ENCODE measurements at regions not wholly inside any gene's neighbourhood (a gene's known extent, or its start where the extent isn't known, plus 50 kb on each side); places are given as distances from the start of the nearest gene placed in this dataset.

GRCh38 chr3:194067949-194068362 lies 68.0 kb upstream of the HES1 start:
- FAIRE-seq, result no peak
- DNase-seq (ENCODE audit: extremely low spot score, insufficient read length, low read depth), result no peak

- FAIRE-seq, result no peak
Measured at GRCh38 chr3:194069421-194070219, 66.3 kb upstream of the HES1 start.

GRCh38 chr3:194070220-194070633 lies 65.7 kb upstream of the HES1 start:
- FAIRE-seq (no peak), DNase-seq (ENCODE audit: extremely low spot score, insufficient read length, low read depth) (no peak)

More at GRCh38 chr3:194069421-194070219, 66.3 kb upstream of the HES1 start:
- DNase-seq (ENCODE audit: extremely low spot score, insufficient read length, low read depth), result no peak

DNA sequence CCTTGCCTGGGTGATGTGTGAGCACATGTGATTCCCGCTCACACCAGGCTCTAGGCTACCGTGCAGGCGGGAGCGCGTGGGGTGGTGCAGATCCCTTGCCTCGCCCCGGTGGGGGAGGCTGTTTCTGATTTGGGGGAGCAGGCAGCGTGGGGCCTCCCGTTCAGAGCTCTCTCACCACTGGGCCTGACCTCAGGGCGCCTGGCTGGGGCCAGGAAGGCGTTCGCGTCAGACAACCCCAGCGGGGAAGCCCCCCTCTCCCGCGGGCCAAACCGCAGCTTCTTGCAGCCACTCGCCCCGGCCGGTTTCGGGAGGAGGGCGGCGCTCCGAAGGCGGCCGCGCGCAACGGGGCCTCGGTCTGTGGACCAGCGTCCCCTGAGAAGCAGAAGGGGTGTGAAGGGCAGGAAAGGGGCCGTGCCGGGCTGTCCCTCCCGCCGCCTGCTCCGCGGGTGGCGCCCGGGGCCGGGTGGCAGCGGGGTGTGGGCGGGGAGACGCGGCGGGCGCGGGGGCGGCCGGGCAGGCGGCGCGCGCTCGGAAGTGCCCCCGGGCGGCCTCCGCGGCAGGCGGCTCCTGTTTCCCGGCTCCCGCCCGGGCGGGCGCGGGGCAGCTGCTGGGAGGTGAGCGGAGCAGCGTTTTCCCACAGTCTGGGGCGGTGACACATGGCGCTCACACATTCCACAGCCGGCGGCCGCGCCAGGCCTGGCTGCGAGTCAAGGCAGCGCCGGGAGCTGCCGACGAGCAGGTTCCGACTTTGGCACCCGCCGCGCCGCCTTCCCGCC lies 65.1 kb upstream of the HES1 start:
- peak; percentile 89 for FAIRE-seq
- DNase-seq (ENCODE audit: extremely low spot score, insufficient read length, low read depth), result peak; percentile 88

GRCh38 chr3:194072097-194072428 lies 63.9 kb upstream of the HES1 start:
- FAIRE-seq (no peak), DNase-seq (ENCODE audit: extremely low spot score, insufficient read length, low read depth) (no peak)

GRCh38 chr3:194072691-194073279 lies 63.2 kb upstream of the HES1 start:
- no peak for DNase-seq (ENCODE audit: extremely low spot score, insufficient read length, low read depth)
- FAIRE-seq, result no peak

- FAIRE-seq, result no peak
- no peak for DNase-seq (ENCODE audit: extremely low spot score, insufficient read length, low read depth)
Measured at GRCh38 chr3:194073926-194074325, 62.0 kb upstream of the HES1 start.

- FAIRE-seq (no peak), DNase-seq (ENCODE audit: extremely low spot score, insufficient read length, low read depth) (no peak)
Measured at GRCh38 chr3:194075088-194075615, 60.8 kb upstream of the HES1 start.

GRCh38 chr3:194075802-194076460 lies 60.0 kb upstream of the HES1 start:
- FAIRE-seq (no peak), DNase-seq (ENCODE audit: extremely low spot score, insufficient read length, low read depth) (no peak)

DNA sequence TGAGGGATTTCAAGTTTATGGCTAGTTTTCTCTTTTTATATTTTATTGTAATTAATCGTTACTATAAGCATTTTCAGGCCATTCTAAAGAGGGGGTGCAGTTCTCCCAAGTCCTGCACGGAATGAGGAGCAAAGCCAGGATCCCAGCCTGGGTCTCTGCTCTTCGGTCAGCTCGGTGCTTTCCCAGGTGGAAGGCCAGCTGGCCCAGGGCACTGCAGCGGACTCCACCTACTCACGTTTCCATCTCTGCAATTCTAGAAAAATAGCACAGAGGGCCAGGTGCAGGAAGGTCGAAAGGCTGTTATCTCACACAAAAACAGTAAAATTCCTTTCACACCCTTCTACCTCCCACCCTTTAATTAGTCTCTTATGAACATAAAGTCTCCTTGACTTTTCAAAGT lies 59.5 kb upstream of the HES1 start:
- FAIRE-seq (no peak), DNase-seq (ENCODE audit: extremely low spot score, insufficient read length, low read depth) (no peak)

- DNase-seq (ENCODE audit: extremely low spot score, insufficient read length, low read depth) (no peak), FAIRE-seq (no peak)
Measured at GRCh38 chr3:194077602-194078001, 58.3 kb upstream of the HES1 start.

DNA sequence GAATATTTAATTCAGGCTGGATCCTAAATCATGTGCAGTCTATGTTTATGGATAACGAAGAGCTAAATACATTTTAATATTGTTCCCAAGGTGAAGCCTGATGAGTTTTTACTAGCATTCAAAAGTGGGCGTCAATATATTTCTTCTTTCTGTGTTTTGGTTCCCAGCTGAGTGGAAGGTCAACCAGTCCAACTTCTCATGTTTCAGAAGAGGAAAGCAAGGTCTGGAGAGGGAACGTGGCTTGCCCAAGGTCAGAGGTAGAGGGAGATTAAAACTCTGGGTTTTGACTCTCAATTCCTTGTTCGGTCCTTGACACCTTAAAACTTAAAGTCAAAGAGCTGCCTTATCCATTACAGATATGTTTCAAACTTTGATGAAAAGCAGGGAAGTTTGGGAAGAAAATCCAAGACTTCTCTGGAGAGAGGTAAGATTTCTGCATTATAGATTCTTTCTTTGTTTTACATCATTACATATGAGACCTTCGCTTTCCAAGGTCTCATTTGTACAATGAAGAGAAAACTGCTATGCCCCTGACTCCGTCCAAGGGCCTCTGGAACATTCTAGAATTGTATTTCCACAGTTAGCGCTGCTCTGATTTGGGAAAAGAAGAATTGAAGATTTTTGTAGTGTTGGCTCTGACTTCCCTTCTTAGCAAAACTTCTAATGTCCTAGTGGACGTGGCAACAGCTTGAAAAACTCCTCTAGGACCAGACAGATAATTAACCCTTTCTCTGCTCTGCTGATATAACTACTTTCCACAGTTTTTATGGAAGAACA lies 57.7 kb upstream of the HES1 start:
- DNase-seq (ENCODE audit: extremely low spot score, insufficient read length, low read depth) (no peak), FAIRE-seq (no peak)

GRCh38 chr3:194079702-194080172 lies 56.2 kb upstream of the HES1 start:
- DNase-seq (ENCODE audit: extremely low spot score, insufficient read length, low read depth), result no peak
- FAIRE-seq, result no peak

GRCh38 chr3:194080436-194080835 lies 55.5 kb upstream of the HES1 start:
- DNase-seq (ENCODE audit: extremely low spot score, insufficient read length, low read depth) (no peak), FAIRE-seq (no peak)

DNA sequence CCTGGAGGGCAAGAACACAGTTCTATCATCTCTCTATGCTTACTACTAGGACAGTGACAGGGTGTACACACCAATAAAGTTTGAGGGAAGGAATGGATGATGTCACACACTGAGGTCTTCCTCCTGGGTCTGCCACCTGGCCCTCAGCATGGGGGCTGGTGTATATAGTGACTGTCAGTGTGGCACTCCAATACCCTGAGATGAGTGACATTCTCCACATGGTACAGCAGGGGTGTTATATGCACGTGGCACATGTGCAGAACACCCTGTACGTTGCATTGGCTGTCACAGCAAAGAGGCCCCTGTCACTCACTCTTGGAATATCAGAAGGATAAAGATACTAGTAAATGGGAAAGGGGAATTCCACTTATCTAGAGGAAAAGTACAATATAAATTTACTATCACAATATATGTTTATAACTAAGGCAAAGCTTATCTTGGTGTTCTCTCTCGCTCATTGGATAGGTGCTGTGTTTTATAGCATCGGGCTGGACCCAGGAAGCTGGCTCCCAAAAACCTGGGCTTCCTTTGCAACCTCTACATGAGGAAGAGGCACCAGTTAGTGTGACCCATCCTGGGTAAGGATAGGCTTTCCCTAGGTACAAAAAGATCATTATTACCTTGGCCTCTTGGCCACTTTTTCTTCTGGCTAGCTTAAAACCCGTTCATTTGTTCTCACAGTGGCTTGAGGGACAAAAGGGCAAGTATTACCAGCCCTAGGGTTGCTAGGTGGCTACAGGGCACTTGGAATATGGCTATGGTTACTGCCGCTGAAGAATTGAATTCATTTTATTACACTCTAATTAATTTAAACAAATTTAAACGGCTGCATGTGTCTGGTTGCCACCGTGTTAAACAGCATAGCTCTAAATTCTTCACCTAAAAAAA lies 54.8 kb upstream of the HES1 start:
- no peak for DNase-seq (ENCODE audit: extremely low spot score, insufficient read length, low read depth)
- no peak for FAIRE-seq

GRCh38 chr3:194081826-194082225 lies 54.1 kb upstream of the HES1 start:
- DNase-seq (ENCODE audit: extremely low spot score, insufficient read length, low read depth) (no peak), FAIRE-seq (no peak)

- DNase-seq (ENCODE audit: extremely low spot score, insufficient read length, low read depth) (no peak), FAIRE-seq (no peak)
Measured at GRCh38 chr3:194082743-194083636, 53.0 kb upstream of the HES1 start.
